SK-N-SH treated with all-trans-retinoic acid at 6 μM for 48 hours (cell line): ENCODE measurements at regions not wholly inside any gene's neighbourhood (a gene's known extent, or its start where the extent isn't known, plus 50 kb on each side); places are given as distances from the start of the nearest gene placed in this dataset.

Experiments
- ATAC-seq: fragments of 200-7000 bp; cut with Tn5 transposase; 3 replicates; pipeline ENCODE4 v1.9.1; 2020; ENCODE audit warnings: mild to moderate bottlenecking, moderate library complexity
- ARNTL ChIP-seq: fragments of 450-650 bp; formaldehyde crosslinking; IDR thresholded peaks from 2 replicates; pipeline ENCODE4 v1.5.0; 2020; ENCODE audit warnings: low read depth, mild to moderate bottlenecking, moderate library complexity, borderline replicate concordance
- BACH2 ChIP-seq: fragments of 250-450 bp; sonication (Bioruptor Pico); IDR thresholded peaks from 2 replicates; pipeline ENCODE4 v1.9.0; 2021; ENCODE audit warnings: mild to moderate bottlenecking, borderline replicate concordance
- CSDC2 ChIP-seq: fragments of 250-450 bp; sonication (Bioruptor Pico); IDR thresholded peaks from 2 replicates; pipeline ENCODE4 v1.5.0; 2020; ENCODE audit warnings: mild to moderate bottlenecking, moderate library complexity
- ESRRG ChIP-seq: fragments of 250-450 bp; sonication (Bioruptor Pico); IDR thresholded peaks from 2 replicates; pipeline ENCODE4 v1.6.1; 2021; ENCODE audit warnings: mild to moderate bottlenecking
- GLIS3 ChIP-seq: fragments of 250-450 bp; sonication (Bioruptor Pico); IDR thresholded peaks from 2 replicates; pipeline ENCODE4 v1.5.0; 2020; ENCODE audit warnings: mild to moderate bottlenecking, moderate library complexity
- ISL1 ChIP-seq: fragments of 250-450 bp; sonication (Bioruptor Pico); IDR thresholded peaks from 2 replicates; pipeline ENCODE4 v2.1.2; 2022; ENCODE audit warnings: mild to moderate bottlenecking, moderate library complexity
- OSR1 ChIP-seq: fragments of 250-450 bp; sonication (Bioruptor Pico); IDR thresholded peaks from 2 replicates; pipeline ENCODE4 v1.8.0; 2022; ENCODE audit warnings: moderate library complexity, mild to moderate bottlenecking, inconsistent platforms
- RARB ChIP-seq: fragments of 250-450 bp; sonication (Bioruptor Pico); IDR thresholded peaks from 2 replicates; pipeline ENCODE4 v1.8.0; 2021; ENCODE audit warnings: mild to moderate bottlenecking, moderate library complexity
- SNAI2 ChIP-seq: fragments of 250-450 bp; sonication (Bioruptor Pico); IDR thresholded peaks from 2 replicates; pipeline ENCODE4 v1.5.0; 2020; ENCODE audit warnings: mild to moderate bottlenecking, moderate library complexity
- TCF4 ChIP-seq: fragments of 250-450 bp; sonication (Bioruptor Pico); IDR thresholded peaks from 2 replicates; pipeline ENCODE4 v1.8.0; 2021; ENCODE audit warnings: mild to moderate bottlenecking, moderate library complexity, borderline replicate concordance
- TOX ChIP-seq: fragments of 250-450 bp; sonication (Bioruptor Pico); IDR thresholded peaks from 2 replicates; pipeline ENCODE4 v1.8.0; 2021; ENCODE audit warnings: mild to moderate bottlenecking, moderate library complexity, borderline replicate concordance
- ZC3H10 ChIP-seq: fragments of 250-450 bp; sonication (Bioruptor Pico); IDR thresholded peaks from 2 replicates; pipeline ENCODE4 v1.5.1; 2021; ENCODE audit warnings: mild to moderate bottlenecking, moderate library complexity
- ZFP30 ChIP-seq: fragments of 450-650 bp; formaldehyde crosslinking; IDR thresholded peaks from 2 replicates; pipeline ENCODE4 v1.5.0; 2022; ENCODE audit warnings: mild to moderate bottlenecking, moderate library complexity
- ZNF70 ChIP-seq: fragments of 450-650 bp; formaldehyde crosslinking; IDR thresholded peaks from 2 replicates; pipeline ENCODE4 v1.5.0; 2020; ENCODE audit warnings: mild to moderate bottlenecking, moderate library complexity
- ZNF8 ChIP-seq: fragments of 450-650 bp; formaldehyde crosslinking; IDR thresholded peaks from 2 replicates; pipeline ENCODE4 v1.5.0; 2020; ENCODE audit warnings: mild to moderate bottlenecking, moderate library complexity
- TF ChIP-seq, protein P1 (sequence below): fragments of 250-450 bp; sonication (Bioruptor Pico); IDR thresholded peaks from 2 replicates; pipeline ENCODE4 v1.5.1; 2021; ENCODE audit warnings: mild to moderate bottlenecking, moderate library complexity
- TF ChIP-seq, protein P2 (sequence below): fragments of 250-450 bp; sonication (Bioruptor Pico); IDR thresholded peaks from 2 replicates; pipeline ENCODE4 v1.5.1; 2020; ENCODE audit warnings: low read depth, mild to moderate bottlenecking, moderate library complexity
- TF ChIP-seq, protein P3 (sequence below): fragments of 250-450 bp; sonication (Bioruptor Pico); IDR thresholded peaks from 2 replicates; pipeline ENCODE4 v1.8.0; 2021; ENCODE audit warnings: low read depth, mild to moderate bottlenecking, moderate library complexity, borderline replicate concordance
- TF ChIP-seq, protein P4 (sequence below): fragments of 250-450 bp; sonication (Bioruptor Pico); IDR thresholded peaks from 2 replicates; pipeline ENCODE4 v1.8.0; 2020; ENCODE audit warnings: mild to moderate bottlenecking, moderate library complexity, borderline replicate concordance
- TF ChIP-seq, protein P5 (sequence below): fragments of 250-450 bp; sonication (Bioruptor Pico); IDR thresholded peaks from 2 replicates; pipeline ENCODE4 v1.5.0; 2020; ENCODE audit warnings: mild to moderate bottlenecking, moderate library complexity

DNA sequence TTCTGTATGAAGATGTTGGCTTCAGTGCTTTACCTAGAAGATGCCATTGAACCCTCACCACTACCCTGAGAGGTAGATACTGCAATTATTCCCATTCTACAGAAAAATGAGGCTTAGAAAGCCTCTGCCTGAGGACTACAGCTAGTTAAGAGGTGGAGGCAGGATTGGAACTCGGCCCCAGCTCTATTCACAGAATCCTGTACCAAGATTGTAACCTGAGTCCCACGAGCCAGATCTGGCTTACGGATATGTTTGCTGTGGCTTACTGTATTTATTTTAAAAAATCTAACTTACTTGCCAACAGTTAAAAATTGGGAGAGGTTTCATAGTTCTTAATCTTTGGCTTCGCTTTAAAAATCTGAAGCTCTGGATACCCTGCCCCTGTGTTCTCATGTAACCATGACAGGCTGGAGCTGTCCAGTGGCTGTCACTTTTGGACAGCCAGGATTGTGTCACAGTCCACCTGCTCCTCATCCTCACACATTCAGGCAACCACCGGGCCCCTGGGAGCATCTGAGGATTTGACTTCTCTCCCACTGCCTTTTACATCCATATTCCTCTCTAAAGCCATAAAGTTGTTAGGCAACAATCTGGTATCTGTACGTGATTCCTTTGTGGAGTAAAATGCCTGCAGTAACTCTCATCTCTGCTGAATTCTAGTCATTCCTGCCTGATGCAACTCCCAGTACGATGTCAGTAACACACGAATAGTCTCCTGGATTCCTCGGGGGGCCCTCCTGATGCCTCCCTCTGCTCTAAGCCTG is 160.8 kb upstream of the SERP2 start:
- TF ChIP-seq GLIS3 (CRISPR knock-in tag) (no peak), ISL1 (no peak), ZFP30 (CRISPR knock-in tag) (no peak), BACH2 (no peak)
- TF ChIP-seq, protein P1, sequence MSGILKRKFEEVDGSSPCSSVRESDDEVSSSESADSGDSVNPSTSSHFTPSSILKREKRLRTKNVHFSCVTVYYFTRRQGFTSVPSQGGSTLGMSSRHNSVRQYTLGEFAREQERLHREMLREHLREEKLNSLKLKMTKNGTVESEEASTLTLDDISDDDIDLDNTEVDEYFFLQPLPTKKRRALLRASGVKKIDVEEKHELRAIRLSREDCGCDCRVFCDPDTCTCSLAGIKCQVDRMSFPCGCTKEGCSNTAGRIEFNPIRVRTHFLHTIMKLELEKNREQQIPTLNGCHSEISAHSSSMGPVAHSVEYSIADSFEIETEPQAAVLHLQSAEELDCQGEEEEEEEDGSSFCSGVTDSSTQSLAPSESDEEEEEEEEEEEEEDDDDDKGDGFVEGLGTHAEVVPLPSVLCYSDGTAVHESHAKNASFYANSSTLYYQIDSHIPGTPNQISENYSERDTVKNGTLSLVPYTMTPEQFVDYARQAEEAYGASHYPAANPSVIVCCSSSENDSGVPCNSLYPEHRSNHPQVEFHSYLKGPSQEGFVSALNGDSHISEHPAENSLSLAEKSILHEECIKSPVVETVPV (CRISPR knock-in tag) = no peak
- ATAC-seq = no peak

DNA sequence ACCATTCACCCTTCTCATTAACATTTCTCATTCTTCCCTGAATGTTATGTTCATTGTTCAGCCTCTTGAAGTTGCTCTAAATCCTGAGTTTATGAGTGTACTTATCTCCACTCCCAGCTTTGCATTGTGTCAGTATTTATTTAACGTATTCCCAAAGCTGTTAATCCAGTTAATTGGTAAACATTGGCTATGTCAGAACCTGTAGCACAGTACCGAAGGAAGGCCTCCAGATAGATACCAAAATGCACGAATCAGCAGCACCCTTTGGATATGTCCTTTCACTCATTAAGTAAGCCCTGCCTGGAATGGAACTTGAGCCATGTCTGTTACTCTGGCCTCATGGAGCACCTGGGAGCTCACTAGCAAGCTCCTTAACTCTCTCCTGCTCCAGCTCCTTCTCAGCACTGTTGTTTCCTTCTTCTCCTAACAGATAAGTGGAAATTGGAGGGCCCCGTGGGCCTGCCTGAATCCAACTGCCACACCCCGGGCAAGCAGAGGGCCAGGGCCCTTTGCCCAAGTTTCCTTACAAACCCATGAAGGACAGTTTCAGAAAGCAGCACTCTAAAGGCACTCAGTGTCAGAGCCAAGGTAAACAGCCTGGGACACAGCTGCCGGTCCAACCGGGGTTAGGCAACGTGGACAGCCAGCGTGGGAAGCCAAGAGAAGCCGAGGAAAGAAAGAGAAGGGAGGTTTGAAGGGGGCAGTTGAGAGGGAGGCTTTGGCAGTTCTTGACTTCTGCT is 155.0 kb upstream of the SERP2 start:
- TF ChIP-seq, protein P2, sequence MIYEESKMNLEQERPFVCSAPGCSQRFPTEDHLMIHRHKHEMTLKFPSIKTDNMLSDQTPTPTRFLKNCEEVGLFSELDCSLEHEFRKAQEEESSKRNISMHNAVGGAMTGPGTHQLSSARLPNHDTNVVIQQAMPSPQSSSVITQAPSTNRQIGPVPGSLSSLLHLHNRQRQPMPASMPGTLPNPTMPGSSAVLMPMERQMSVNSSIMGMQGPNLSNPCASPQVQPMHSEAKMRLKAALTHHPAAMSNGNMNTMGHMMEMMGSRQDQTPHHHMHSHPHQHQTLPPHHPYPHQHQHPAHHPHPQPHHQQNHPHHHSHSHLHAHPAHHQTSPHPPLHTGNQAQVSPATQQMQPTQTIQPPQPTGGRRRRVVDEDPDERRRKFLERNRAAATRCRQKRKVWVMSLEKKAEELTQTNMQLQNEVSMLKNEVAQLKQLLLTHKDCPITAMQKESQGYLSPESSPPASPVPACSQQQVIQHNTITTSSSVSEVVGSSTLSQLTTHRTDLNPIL (CRISPR knock-in tag) = no peak
- TF ChIP-seq OSR1 (CRISPR knock-in tag) = no peak
- TF ChIP-seq RARB (CRISPR knock-in tag) = no peak
- TF ChIP-seq, protein P3, sequence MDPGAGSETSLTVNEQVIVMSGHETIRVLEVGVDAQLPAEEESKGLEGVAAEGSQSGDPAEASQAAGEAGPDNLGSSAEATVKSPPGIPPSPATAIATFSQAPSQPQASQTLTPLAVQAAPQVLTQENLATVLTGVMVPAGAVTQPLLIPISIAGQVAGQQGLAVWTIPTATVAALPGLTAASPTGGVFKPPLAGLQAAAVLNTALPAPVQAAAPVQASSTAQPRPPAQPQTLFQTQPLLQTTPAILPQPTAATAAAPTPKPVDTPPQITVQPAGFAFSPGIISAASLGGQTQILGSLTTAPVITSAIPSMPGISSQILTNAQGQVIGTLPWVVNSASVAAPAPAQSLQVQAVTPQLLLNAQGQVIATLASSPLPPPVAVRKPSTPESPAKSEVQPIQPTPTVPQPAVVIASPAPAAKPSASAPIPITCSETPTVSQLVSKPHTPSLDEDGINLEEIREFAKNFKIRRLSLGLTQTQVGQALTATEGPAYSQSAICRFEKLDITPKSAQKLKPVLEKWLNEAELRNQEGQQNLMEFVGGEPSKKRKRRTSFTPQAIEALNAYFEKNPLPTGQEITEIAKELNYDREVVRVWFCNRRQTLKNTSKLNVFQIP (CRISPR knock-in tag) = no peak
- TF ChIP-seq TCF4 (CRISPR knock-in tag) = no peak
- no peak for TF ChIP-seq BACH2
- no peak for TF ChIP-seq ISL1
- TF ChIP-seq, protein P4, sequence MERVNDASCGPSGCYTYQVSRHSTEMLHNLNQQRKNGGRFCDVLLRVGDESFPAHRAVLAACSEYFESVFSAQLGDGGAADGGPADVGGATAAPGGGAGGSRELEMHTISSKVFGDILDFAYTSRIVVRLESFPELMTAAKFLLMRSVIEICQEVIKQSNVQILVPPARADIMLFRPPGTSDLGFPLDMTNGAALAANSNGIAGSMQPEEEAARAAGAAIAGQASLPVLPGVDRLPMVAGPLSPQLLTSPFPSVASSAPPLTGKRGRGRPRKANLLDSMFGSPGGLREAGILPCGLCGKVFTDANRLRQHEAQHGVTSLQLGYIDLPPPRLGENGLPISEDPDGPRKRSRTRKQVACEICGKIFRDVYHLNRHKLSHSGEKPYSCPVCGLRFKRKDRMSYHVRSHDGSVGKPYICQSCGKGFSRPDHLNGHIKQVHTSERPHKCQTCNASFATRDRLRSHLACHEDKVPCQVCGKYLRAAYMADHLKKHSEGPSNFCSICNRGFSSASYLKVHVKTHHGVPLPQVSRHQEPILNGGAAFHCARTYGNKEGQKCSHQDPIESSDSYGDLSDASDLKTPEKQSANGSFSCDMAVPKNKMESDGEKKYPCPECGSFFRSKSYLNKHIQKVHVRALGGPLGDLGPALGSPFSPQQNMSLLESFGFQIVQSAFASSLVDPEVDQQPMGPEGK (CRISPR knock-in tag) = no peak
- TF ChIP-seq GLIS3 (CRISPR knock-in tag) = no peak
- no peak for TF ChIP-seq SNAI2 (CRISPR knock-in tag)
- TF ChIP-seq TOX (CRISPR knock-in tag) = no peak
- no peak for TF ChIP-seq ARNTL
- TF ChIP-seq ZNF8 (CRISPR knock-in tag) = no peak
- TF ChIP-seq, protein P1 (CRISPR knock-in tag) = no peak
- TF ChIP-seq ZNF70 = no peak
- no peak for TF ChIP-seq CSDC2 (CRISPR knock-in tag)
- no peak for TF ChIP-seq ESRRG
- TF ChIP-seq, protein P5, sequence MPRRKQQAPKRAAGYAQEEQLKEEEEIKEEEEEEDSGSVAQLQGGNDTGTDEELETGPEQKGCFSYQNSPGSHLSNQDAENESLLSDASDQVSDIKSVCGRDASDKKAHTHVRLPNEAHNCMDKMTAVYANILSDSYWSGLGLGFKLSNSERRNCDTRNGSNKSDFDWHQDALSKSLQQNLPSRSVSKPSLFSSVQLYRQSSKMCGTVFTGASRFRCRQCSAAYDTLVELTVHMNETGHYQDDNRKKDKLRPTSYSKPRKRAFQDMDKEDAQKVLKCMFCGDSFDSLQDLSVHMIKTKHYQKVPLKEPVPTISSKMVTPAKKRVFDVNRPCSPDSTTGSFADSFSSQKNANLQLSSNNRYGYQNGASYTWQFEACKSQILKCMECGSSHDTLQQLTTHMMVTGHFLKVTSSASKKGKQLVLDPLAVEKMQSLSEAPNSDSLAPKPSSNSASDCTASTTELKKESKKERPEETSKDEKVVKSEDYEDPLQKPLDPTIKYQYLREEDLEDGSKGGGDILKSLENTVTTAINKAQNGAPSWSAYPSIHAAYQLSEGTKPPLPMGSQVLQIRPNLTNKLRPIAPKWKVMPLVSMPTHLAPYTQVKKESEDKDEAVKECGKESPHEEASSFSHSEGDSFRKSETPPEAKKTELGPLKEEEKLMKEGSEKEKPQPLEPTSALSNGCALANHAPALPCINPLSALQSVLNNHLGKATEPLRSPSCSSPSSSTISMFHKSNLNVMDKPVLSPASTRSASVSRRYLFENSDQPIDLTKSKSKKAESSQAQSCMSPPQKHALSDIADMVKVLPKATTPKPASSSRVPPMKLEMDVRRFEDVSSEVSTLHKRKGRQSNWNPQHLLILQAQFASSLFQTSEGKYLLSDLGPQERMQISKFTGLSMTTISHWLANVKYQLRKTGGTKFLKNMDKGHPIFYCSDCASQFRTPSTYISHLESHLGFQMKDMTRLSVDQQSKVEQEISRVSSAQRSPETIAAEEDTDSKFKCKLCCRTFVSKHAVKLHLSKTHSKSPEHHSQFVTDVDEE = no peak
- no peak for TF ChIP-seq ZC3H10 (CRISPR knock-in tag)
- TF ChIP-seq ZFP30 (CRISPR knock-in tag) = no peak
- no peak for ATAC-seq
